ENCODE measurements at regions not wholly inside any gene's neighbourhood (a gene's known extent, or its start where the extent isn't known, plus 50 kb on each side); places are given as distances from the start of the nearest gene placed in this dataset.

Small RNAs in the stretch of these regions (small RNA-seq; reads per million reads assigned to genes)
- gene CFTRP3 (0 reads per million in 6 experiments), gene MLLT10P1 (0 reads per million in 6 experiments), gene RF00019 (0 reads per million in 6 experiments)

All from A549 (cell line).